Renal cortical epithelial cell (primary cell): ENCODE measurements at regions not wholly inside any gene's neighbourhood (a gene's known extent, or its start where the extent isn't known, plus 50 kb on each side); places are given as distances from the start of the nearest gene placed in this dataset.

Experiments used
- DNase-seq: peaks from one replicate; pipeline ENCODE4 v3.0.0-alpha.2; 2011; ENCODE audit warnings: low read depth

GRCh38 chr9:107210775-107211174 lies 72.3 kb upstream of the RAD23B start:
- no peak for DNase-seq

- DNase-seq: peak; percentile 81
Observed at GRCh38 chr9:107211284-107211923, 71.7 kb upstream of the RAD23B start.

GRCh38 chr9:107212613-107213012 lies 70.5 kb upstream of the RAD23B start:
- DNase-seq: no peak

- DNase-seq: no peak
Observed at GRCh38 chr9:107213080-107213479, 70.0 kb upstream of the RAD23B start.

- DNase-seq: peak; percentile 100
Observed at GRCh38 chr9:107213561-107214028, 69.5 kb upstream of the RAD23B start.

GRCh38 chr9:107214381-107214780 lies 68.7 kb upstream of the RAD23B start:
- DNase-seq: no peak

- no peak for DNase-seq
Observed at GRCh38 chr9:107214915-107215314, 68.2 kb upstream of the RAD23B start.

- peak; percentile 78 for DNase-seq
Observed at GRCh38 chr9:107215381-107215780, 67.7 kb upstream of the RAD23B start.

- DNase-seq: peak; percentile 69
Observed at GRCh38 chr9:107216329-107216728, 66.8 kb upstream of the RAD23B start.

- no peak for DNase-seq
Observed at GRCh38 chr9:107218829-107219485, 64.1 kb upstream of the RAD23B start.

- no peak for DNase-seq
Observed at GRCh38 chr9:107219486-107220077, 63.5 kb upstream of the RAD23B start.

- DNase-seq: no peak
Observed at GRCh38 chr9:107221321-107221720, 61.8 kb upstream of the RAD23B start.

GRCh38 chr9:107222020-107222522 lies 61.0 kb upstream of the RAD23B start:
- peak; percentile 63 for DNase-seq

GRCh38 chr9:107223381-107223780 lies 59.7 kb upstream of the RAD23B start:
- DNase-seq: no peak

GRCh38 chr9:107224252-107224651 lies 58.8 kb upstream of the RAD23B start:
- no peak for DNase-seq

GRCh38 chr9:107226421-107226820 lies 56.7 kb upstream of the RAD23B start:
- no peak for DNase-seq

GRCh38 chr9:107227774-107228173 lies 55.3 kb upstream of the RAD23B start:
- DNase-seq: no peak

- no peak for DNase-seq
Observed at GRCh38 chr9:107228496-107229039, 54.5 kb upstream of the RAD23B start.

- no peak for DNase-seq
Observed at GRCh38 chr9:107229241-107229741, 53.8 kb upstream of the RAD23B start.
